ENCODE measurements at regions not wholly inside any gene's neighbourhood (a gene's known extent, or its start where the extent isn't known, plus 50 kb on each side); places are given as distances from the start of the nearest gene placed in this dataset.

DNA sequence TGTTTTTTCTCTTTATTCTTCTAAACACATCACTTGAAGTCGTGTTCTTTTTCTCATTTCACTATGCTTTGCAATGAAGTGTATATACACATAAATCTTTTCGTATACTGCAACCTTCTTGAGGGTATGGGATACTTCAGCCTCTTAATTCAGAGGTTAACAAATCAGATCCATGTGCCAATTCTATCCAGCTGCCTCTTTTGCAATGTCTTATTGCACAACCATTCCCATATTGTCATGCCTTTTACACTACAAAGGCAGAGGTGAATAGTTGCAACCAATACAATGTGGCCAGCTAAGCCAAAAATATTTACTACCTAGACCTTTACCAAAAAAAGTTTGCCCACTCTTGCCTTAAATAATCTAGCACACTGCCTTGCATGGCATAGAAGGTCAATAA lies 224.5 kb upstream of the FOXG1 start:
- TF ChIP-seq, protein P1, sequence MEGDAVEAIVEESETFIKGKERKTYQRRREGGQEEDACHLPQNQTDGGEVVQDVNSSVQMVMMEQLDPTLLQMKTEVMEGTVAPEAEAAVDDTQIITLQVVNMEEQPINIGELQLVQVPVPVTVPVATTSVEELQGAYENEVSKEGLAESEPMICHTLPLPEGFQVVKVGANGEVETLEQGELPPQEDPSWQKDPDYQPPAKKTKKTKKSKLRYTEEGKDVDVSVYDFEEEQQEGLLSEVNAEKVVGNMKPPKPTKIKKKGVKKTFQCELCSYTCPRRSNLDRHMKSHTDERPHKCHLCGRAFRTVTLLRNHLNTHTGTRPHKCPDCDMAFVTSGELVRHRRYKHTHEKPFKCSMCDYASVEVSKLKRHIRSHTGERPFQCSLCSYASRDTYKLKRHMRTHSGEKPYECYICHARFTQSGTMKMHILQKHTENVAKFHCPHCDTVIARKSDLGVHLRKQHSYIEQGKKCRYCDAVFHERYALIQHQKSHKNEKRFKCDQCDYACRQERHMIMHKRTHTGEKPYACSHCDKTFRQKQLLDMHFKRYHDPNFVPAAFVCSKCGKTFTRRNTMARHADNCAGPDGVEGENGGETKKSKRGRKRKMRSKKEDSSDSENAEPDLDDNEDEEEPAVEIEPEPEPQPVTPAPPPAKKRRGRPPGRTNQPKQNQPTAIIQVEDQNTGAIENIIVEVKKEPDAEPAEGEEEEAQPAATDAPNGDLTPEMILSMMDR (IDR thresholded peaks at IDR 0.05; ENCODE audit: low read depth, low read length) = no peak
- no peak overlapping the region for H3K4me3 ChIP-seq (ENCODE audit: low read depth, low read length)

DNA sequence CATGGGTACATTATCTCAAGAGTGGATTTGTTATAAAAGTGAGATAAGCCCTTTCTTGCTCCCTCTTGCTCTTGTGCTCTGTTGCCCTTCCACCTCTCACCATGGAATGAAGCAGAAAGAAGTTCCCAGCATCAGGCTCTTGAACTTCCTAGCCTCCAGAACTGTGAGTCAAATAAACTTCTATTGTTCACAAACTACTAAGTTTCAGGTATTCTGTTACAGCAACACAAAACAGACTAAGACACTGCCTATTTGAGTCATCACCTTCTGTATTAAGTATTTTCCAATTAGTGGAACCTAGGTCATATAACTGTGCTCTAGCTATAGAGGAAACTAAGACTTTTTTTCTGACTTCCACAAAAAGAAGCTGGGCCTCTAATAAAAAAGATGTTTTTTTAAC lies 201.2 kb upstream of the FOXG1 start:
- TF ChIP-seq, protein P1 (IDR thresholded peaks at IDR 0.05; ENCODE audit: low read depth, low read length) = no peak

GRCh38 chr14:28570391-28570790 lies 196.2 kb upstream of the FOXG1 start:
- TF ChIP-seq, protein P1 (IDR thresholded peaks at IDR 0.05; ENCODE audit: low read depth, low read length) = no peak
- H3K4me3 ChIP-seq (ENCODE audit: low read depth, low read length) = no peak overlapping the region

More for the DNA sequence above, 201.2 kb upstream of the FOXG1 start:
- H3K4me3 ChIP-seq (ENCODE audit: low read depth, low read length) = no peak overlapping the region

- H3K4me3 ChIP-seq (ENCODE audit: low read depth, low read length) = no peak overlapping the region
- TF ChIP-seq, protein P1 (IDR thresholded peaks at IDR 0.05; ENCODE audit: low read depth, low read length) = no peak
These were observed 195.0 kb upstream of the FOXG1 start for GRCh38 chr14:28571636-28572035.

DNA sequence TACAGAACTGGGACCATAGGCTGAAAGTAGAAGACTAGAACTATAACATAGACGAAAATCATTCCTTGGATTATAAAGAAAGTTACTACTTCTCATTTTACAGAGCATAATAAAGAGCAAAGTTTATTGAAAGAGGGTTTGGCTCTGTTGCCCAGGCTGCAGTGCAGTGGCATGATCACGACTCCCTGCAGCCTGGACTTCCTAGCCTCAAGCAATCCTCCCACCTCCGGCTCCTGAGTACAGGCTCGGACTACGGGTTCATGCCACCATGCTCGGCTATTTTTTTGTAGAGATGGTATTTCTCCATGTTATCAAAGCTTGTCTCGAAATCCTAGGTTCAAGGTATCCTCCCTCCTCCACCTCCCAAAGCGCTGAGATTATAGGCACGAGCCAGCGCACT lies 190.1 kb upstream of the FOXG1 start:
- H3K4me3 ChIP-seq (ENCODE audit: low read depth, low read length) = no peak overlapping the region
- TF ChIP-seq, protein P1 (IDR thresholded peaks at IDR 0.05; ENCODE audit: low read depth, low read length) = no peak

DNA sequence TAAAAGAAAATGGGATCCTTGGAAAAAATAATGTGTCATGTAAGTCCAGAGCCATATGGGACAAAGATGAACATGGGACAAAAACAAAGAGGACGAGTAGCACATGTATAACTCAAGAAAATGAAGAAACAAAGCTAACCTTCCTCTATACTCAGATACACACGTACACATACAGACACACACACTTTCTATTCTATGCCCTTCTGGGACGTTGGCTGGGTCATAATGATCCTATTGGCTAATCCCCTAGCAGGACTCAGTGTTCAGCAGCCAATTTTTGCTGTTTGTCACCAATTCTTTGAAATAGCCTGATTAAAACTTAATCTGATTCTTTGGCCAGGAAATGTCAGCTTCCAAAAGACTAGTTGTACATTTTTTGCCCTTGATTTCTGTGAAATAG lies 189.4 kb upstream of the FOXG1 start:
- TF ChIP-seq, protein P1 (IDR thresholded peaks at IDR 0.05; ENCODE audit: low read depth, low read length) = no peak
- no peak overlapping the region for H3K4me3 ChIP-seq (ENCODE audit: low read depth, low read length)

DNA sequence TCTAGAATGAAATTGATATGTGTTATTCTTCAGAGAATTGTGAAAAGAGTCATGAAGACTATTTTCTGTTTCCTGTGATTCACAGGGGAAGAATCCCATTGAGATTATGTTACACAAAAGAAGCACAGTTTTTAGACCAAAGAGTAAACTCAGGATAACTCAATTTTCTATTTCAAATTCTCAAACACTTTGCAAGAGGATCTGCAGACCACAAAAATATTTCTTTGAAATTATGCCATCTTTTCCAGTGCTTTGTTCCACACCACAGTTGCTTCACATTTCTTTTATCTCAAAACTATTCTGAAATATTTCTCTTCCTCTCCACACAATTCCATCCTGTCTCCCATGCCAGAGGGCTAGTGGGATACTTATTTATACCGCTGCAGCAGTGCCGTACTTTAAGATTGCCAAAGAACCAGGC lies 188.9 kb upstream of the FOXG1 start:
- TF ChIP-seq, protein P1 (IDR thresholded peaks at IDR 0.05; ENCODE audit: low read depth, low read length) = no peak
- H3K4me3 ChIP-seq (ENCODE audit: low read depth, low read length) = no peak overlapping the region
